Panc1 (cell line): ENCODE measurements at regions not wholly inside any gene's neighbourhood (a gene's known extent, or its start where the extent isn't known, plus 50 kb on each side); places are given as distances from the start of the nearest gene placed in this dataset.
"Not testable (repeated sequence)": the region's sequence is repeated elsewhere in the genome, so short reads cannot be mapped to it uniquely, and the experiment has no call there.

Source experiments
- CTCF ChIP-seq: fragments of 450-650 bp; IDR thresholded peaks from 2 replicates; pipeline ENCODE4 v1.5.1; 2017; ENCODE audit warnings: mild to moderate bottlenecking
- TF ChIP-seq, protein P1 (sequence below), 2 experiments: IDR thresholded peaks; 2 replicates each; pipeline ENCODE4 v1.6.1; 2011 to 2012; ENCODE audit warnings: low read depth in 2 of 2, control low read depth in 1 of 2, low read length in 1 of 2, mild to moderate bottlenecking in 1 of 2, moderate library complexity in 1 of 2; ENCODE audit not compliant: insufficient read depth in 1 of 2

DNA sequence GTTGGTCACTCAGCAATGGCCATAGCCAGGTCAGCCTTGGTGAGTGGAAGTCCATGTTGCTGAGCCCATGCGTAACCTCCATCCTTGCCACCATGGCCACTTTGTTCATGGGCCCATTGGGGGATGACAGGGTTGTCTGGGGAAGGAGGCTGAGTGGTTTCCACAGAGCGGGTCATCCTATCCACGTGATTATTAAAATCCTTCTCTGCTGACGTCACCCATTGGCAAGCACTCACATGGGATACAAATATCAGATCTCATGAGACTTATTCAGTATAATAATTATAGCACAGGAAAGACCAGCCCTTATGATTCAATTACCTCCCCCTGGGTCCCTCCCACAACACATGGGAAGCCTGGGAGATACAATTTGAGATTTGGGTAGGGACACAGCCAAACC is 534.8 kb downstream of the DIPK2A start:
- not testable (repeated sequence) for TF ChIP-seq CTCF
- TF ChIP-seq, protein P1, sequence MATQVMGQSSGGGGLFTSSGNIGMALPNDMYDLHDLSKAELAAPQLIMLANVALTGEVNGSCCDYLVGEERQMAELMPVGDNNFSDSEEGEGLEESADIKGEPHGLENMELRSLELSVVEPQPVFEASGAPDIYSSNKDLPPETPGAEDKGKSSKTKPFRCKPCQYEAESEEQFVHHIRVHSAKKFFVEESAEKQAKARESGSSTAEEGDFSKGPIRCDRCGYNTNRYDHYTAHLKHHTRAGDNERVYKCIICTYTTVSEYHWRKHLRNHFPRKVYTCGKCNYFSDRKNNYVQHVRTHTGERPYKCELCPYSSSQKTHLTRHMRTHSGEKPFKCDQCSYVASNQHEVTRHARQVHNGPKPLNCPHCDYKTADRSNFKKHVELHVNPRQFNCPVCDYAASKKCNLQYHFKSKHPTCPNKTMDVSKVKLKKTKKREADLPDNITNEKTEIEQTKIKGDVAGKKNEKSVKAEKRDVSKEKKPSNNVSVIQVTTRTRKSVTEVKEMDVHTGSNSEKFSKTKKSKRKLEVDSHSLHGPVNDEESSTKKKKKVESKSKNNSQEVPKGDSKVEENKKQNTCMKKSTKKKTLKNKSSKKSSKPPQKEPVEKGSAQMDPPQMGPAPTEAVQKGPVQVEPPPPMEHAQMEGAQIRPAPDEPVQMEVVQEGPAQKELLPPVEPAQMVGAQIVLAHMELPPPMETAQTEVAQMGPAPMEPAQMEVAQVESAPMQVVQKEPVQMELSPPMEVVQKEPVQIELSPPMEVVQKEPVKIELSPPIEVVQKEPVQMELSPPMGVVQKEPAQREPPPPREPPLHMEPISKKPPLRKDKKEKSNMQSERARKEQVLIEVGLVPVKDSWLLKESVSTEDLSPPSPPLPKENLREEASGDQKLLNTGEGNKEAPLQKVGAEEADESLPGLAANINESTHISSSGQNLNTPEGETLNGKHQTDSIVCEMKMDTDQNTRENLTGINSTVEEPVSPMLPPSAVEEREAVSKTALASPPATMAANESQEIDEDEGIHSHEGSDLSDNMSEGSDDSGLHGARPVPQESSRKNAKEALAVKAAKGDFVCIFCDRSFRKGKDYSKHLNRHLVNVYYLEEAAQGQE (IDR thresholded peaks at IDR 0.05; ENCODE audit: insufficient read depth in 1 of 2, low read depth in 2 of 2, low read length in 1 of 2): not testable (repeated sequence)
